Endothelial cell of umbilical vein (primary cell): ENCODE measurements at regions not wholly inside any gene's neighbourhood (a gene's known extent, or its start where the extent isn't known, plus 50 kb on each side); places are given as distances from the start of the nearest gene placed in this dataset.

Experiments used
- BruUV-seq: library from RNA; stranded (reverse); fragments of 400-500 nt; replicated peaks from 2 replicates; lab custom pipeline; 2021; lab: Mats Ljungman, UMichigan
- CTCF ChIA-PET: fragments of 300-600, 350-600 bp; sonication (Branson Sonifier 250); formaldehyde crosslinking; loops from one replicate; lab custom pipeline; 2021; ENCODE audit warnings: antibody characterized with exemption, inconsistent platforms; lab: Charles Lee
- POLR2A ChIA-PET: fragments of 300-600, 350-600 bp; sonication (Branson Sonifier 250); formaldehyde crosslinking; loops from one replicate; lab custom pipeline; 2021; ENCODE audit warnings: antibody characterized with exemption, inconsistent platforms; lab: Charles Lee
- DNase-seq: peaks from one replicate; pipeline ENCODE4 v3.0.0-alpha.2; 2011; ENCODE audit warnings: low read depth, low spot score
- FAIRE-seq: peaks from 2 replicates; lab custom pipeline; 2011; peaks lifted over from hg19 to GRCh38; lab: Jason Lieb, UNC
- H2AFZ ChIP-seq: 2 replicates; pipeline ENCODE4 v1.6.0; 2012; ENCODE audit warnings: low read depth, low read length, control low read depth, inconsistent platforms
- H3K27ac ChIP-seq: 2 replicates; pipeline ENCODE4 v1.5.1; 2011; ENCODE audit warnings: low read depth, mild to moderate bottlenecking, control low read depth, low read length, moderate library complexity; ENCODE audit not compliant: insufficient read depth
- H3K27me3 ChIP-seq, 2 experiments: 2 replicates each; pipeline versions ENCODE4 v1.6.0 to v1.6.1; 2011; ENCODE audit warnings: low read length in 2 of 2, mixed read lengths in 1 of 2; ENCODE audit not compliant: control insufficient read depth in 2 of 2, insufficient read depth in 2 of 2
- H3K36me3 ChIP-seq, 2 experiments: 2 replicates in 1 of 2; 3 replicates in 1 of 2; pipeline ENCODE4 v1.5.1; 2011; ENCODE audit warnings: low read length in 2 of 2, mild to moderate bottlenecking in 1 of 2, moderate library complexity in 1 of 2; ENCODE audit not compliant: control insufficient read depth in 2 of 2, insufficient read depth in 2 of 2; ENCODE audit errors: extremely low read depth in 1 of 2
- H3K4me1 ChIP-seq: 3 replicates; pipeline ENCODE4 v1.5.1; 2011; ENCODE audit warnings: mild to moderate bottlenecking, low read length; ENCODE audit not compliant: control insufficient read depth, insufficient read depth; ENCODE audit errors: extremely low read depth
- H3K4me2 ChIP-seq: 2 replicates; pipeline ENCODE4 v1.6.1; 2011; ENCODE audit warnings: low read length, control low read depth, mixed read lengths; ENCODE audit not compliant: insufficient read depth
- H3K4me3 ChIP-seq, 3 experiments: fragments of 200-600 bp in 1 of 3; sonication (generic), shearing (Covaris generic) in 1 of 3; replicated peaks in 1 of 3; 2 replicates each; pipeline ENCODE4 v1.5.1; 2011 to 2016; ENCODE audit warnings: control low read depth in 3 of 3, low read length in 3 of 3, mild to moderate bottlenecking in 2 of 3, inconsistent platforms in 1 of 3, low read depth in 1 of 3, moderate library complexity in 1 of 3; ENCODE audit not compliant: insufficient read depth in 1 of 3
- H3K79me2 ChIP-seq: 2 replicates; pipeline ENCODE4 v1.6.0; 2012; ENCODE audit warnings: low read length, inconsistent platforms; ENCODE audit not compliant: control insufficient read depth, insufficient read depth
- H3K9ac ChIP-seq: replicated peaks from 2 replicates; pipeline ENCODE3; 2011; ENCODE audit warnings: low read length, control low read depth; ENCODE audit not compliant: insufficient read depth; ENCODE audit errors: extremely low read depth
- H3K9me1 ChIP-seq: replicated peaks from 3 replicates; pipeline ENCODE4 v1.6.0; 2011; ENCODE audit warnings: mild to moderate bottlenecking, low read length; ENCODE audit not compliant: control insufficient read depth, insufficient read depth; ENCODE audit errors: extremely low read depth
- H3K9me3 ChIP-seq: replicated peaks from 2 replicates; pipeline ENCODE4 v1.5.1; 2012; ENCODE audit warnings: low read length, inconsistent platforms; ENCODE audit not compliant: control insufficient read depth, insufficient read depth
- H4K20me1 ChIP-seq: replicated peaks from 2 replicates; pipeline ENCODE3; 2011; ENCODE audit warnings: mild to moderate bottlenecking, low read length; ENCODE audit not compliant: control insufficient read depth, insufficient read depth; ENCODE audit errors: extremely low read depth
- FOS ChIP-seq: IDR thresholded peaks from 2 replicates; pipeline ENCODE4 v1.6.1; 2011; ENCODE audit warnings: mild to moderate bottlenecking, low read length, moderate library complexity, borderline replicate concordance; ENCODE audit not compliant: insufficient read depth
- GATA2 ChIP-seq: IDR thresholded peaks from 2 replicates; pipeline ENCODE4 v1.7.0; 2011; ENCODE audit warnings: low read depth, mild to moderate bottlenecking, moderate library complexity, mixed read lengths, low read length; ENCODE audit not compliant: insufficient read length, insufficient read depth
- JUN ChIP-seq: IDR thresholded peaks from 2 replicates; pipeline ENCODE4 v1.6.1; 2011; ENCODE audit warnings: borderline replicate concordance, low read depth; ENCODE audit not compliant: insufficient read length, insufficient read depth
- POLR2A ChIP-seq: IDR thresholded peaks from 2 replicates; pipeline ENCODE4 v1.6.1; 2012; ENCODE audit warnings: low read depth, mild to moderate bottlenecking, control low read depth, low read length
- dilution Hi-C: fragments of 300-500 bp; cut with MboI; formaldehyde crosslinking; loops from one replicate; pipeline ENCODE4 v1.15.0; 2019; ENCODE audit warnings: low sequenced_read_pairs; ENCODE audit not compliant: extremely low pct_ligation_motif_present
- intact Hi-C: fragments of 100-400 bp; cut with micrococcal nuclease; formaldehyde crosslinking; loops from one replicate; pipeline ENCODE4 v1.10.0; 2022
- TF ChIP-seq, protein P1 (sequence below), 2 donors: IDR thresholded peaks; 1 replicate in 1 of 2; 2 replicates in 1 of 2; pipeline ENCODE4 v1.5.1; 2011; ENCODE audit warnings: low read length in 2 of 2, mild to moderate bottlenecking in 2 of 2, moderate library complexity in 2 of 2, control low read depth in 1 of 2, inconsistent platforms in 1 of 2, low read depth in 1 of 2; ENCODE audit not compliant: insufficient read depth in 1 of 2; ENCODE audit errors: extremely low read depth in 1 of 2
- TF ChIP-seq, protein P2 (sequence below): IDR thresholded peaks from 2 replicates; pipeline ENCODE4 v1.6.1; 2011; ENCODE audit not compliant: insufficient read depth, insufficient read length

DNA sequence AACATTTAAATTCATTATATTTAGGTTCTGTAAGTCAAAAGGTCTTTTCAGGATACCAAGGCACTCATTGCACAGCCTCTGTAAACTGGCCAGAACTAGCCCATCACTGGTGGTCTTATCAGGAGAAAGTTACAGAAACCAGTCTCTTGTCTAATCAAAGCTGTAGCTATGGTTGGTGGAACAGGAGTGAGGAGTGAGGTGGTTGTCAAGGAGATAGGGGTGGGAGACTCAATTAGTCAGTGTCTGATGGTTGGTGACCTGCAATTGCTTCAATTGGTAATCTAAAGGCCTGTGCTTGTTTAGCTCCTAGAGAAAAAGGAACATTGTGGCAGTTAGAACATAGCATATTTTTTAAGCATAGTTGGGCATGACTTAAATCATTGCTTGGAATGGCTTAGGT, 458.6 kb upstream of the CDH2 start:
- Histone ChIP-seq H3K79me2 (no peaks in the 10 kb centered on the region), H3K4me2 (no peak overlapping the region), H2AFZ (no peak overlapping the region), H3K4me1 (no peaks in the 10 kb centered on the region), H3K27me3 (no peaks in the 10 kb centered on the region), H3K9me3 (no peaks in the 10 kb centered on the region), H4K20me1 (no peaks in the 10 kb centered on the region), H3K4me3 (no peak overlapping the region), H3K27ac (no peak overlapping the region), H3K9ac (no peak overlapping the region), H3K36me3 (no peaks in the 10 kb centered on the region), H3K9me1 (no peaks in the 10 kb centered on the region)
- POLR2A ChIA-PET: no interaction called here
- dilution Hi-C loops (no loop called here), intact Hi-C loops (no loop called here)
- FAIRE-seq (no peak), DNase-seq (no peak)
- TF ChIP-seq POLR2A (no peak), GATA2 (no peak), FOS (no peak), JUN (no peak)
- TF ChIP-seq, protein P1, sequence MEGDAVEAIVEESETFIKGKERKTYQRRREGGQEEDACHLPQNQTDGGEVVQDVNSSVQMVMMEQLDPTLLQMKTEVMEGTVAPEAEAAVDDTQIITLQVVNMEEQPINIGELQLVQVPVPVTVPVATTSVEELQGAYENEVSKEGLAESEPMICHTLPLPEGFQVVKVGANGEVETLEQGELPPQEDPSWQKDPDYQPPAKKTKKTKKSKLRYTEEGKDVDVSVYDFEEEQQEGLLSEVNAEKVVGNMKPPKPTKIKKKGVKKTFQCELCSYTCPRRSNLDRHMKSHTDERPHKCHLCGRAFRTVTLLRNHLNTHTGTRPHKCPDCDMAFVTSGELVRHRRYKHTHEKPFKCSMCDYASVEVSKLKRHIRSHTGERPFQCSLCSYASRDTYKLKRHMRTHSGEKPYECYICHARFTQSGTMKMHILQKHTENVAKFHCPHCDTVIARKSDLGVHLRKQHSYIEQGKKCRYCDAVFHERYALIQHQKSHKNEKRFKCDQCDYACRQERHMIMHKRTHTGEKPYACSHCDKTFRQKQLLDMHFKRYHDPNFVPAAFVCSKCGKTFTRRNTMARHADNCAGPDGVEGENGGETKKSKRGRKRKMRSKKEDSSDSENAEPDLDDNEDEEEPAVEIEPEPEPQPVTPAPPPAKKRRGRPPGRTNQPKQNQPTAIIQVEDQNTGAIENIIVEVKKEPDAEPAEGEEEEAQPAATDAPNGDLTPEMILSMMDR (IDR thresholded peaks at IDR 0.05; ENCODE audit: extremely low read depth in 1 of 2, insufficient read depth in 1 of 2, low read depth in 1 of 2, low read length in 2 of 2): no peak
- TF ChIP-seq, protein P2, sequence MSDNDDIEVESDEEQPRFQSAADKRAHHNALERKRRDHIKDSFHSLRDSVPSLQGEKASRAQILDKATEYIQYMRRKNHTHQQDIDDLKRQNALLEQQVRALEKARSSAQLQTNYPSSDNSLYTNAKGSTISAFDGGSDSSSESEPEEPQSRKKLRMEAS: no peak
- no TSS peak for BruUV-seq
- CTCF ChIA-PET: no interaction called here

DNA sequence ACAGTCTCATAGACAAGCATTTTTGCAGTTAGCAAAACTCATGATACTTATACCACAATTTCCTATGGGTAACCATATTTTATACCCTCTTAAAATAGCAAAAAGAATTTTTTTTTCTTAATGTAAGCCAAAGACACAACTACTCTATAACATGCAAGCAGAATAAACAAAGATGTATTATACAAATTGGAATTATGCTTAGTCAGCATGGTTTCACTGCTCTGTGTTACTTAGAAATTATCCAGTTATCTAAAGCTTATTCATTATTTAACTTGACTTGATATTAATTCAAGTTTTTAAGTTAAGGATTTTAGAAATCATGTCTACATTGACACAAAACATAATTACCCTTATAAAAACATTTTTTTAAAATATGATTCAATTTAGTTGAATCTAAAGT, 449.8 kb upstream of the CDH2 start:
- Histone ChIP-seq H3K27me3 (no peaks in the 10 kb centered on the region), H3K9me3 (no peaks in the 10 kb centered on the region), H3K9ac (no peak overlapping the region), H2AFZ (no peak overlapping the region), H3K27ac (no peak overlapping the region), H3K4me1 (no peaks in the 10 kb centered on the region), H3K36me3 (no peaks in the 10 kb centered on the region), H3K4me3 (no peak overlapping the region), H3K79me2 (no peaks in the 10 kb centered on the region), H4K20me1 (no peaks in the 10 kb centered on the region), H3K4me2 (no peak overlapping the region), H3K9me1 (no peaks in the 10 kb centered on the region)
- POLR2A ChIA-PET: no interaction called here
- no peak for FAIRE-seq
- dilution Hi-C loops: no loop called here
- BruUV-seq: no TSS peak
- CTCF ChIA-PET: no interaction called here
- intact Hi-C loops: no loop called here
- no peak for TF ChIP-seq FOS
- no peak for TF ChIP-seq JUN
- DNase-seq: no peak
